Activated CD8-positive, alpha-beta memory T cell treated with anti-CD3 and anti-CD28 coated beads, Interleukin-2, amount 50 U/mL, for 4 hours (primary cell): ENCODE measurements at regions not wholly inside any gene's neighbourhood (a gene's known extent, or its start where the extent isn't known, plus 50 kb on each side); places are given as distances from the start of the nearest gene placed in this dataset.

Experiments
- DNase-seq: peaks from one replicate; pipeline ENCODE4 v3.0.0-alpha.2; 2020

DNA sequence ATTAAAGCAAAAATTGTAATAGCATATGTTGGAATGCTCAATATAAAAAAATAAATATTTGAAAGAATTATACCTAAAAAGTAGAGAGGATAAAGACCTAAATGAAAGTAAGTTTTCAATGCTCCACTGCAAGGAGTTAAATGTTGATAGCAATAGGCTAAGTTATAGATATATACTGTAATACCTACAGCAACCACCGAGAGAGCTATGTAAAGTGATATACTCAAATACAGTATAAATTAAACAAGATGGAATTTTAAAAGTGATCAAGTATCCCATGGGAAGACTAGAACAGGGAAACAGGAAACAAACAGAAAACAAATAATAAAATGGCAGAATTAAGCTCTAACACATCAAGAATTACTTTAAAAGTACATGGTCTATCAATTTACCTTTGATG is 73.9 kb downstream of the CASP3 start:
- DNase-seq, result no peak

DNA sequence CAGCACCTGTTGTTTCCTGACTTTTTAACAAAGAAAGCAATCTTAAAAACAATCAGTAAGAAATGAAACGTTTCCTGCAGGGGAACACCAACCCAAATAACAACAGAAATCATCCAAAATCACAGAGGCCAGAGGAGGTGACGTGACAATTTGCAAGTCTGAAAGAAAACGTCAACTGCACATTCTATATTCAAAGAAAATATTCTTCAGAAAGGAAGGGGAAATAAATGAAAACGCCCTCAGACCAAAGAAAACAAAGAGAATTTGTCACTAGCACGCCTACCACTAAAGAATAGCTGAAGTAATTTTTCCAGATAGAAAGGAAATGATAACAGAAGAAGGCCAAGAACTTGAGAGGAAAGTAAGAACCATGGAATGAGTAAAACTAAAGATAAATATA is 74.4 kb downstream of the CASP3 start:
- no peak for DNase-seq

DNA sequence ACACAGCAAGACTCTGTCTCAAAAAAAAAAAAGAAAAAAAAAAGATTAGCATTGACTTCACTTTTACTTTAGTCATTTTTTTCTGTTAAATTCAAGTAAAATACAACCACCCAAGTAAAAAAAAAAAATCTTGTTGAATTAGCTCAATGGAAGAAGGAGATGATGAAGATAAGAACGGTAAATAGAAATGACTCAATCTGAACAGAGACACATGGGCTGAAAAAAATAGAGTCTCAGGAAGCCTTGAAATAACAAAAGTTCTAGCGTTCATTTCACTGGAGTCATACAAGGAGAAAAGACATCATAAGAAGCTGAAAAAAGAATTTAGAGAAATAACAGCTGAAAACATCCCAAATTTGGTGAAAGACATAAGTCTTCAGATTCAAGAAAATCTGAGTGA is 75.5 kb downstream of the CASP3 start:
- DNase-seq, result no peak

DNA sequence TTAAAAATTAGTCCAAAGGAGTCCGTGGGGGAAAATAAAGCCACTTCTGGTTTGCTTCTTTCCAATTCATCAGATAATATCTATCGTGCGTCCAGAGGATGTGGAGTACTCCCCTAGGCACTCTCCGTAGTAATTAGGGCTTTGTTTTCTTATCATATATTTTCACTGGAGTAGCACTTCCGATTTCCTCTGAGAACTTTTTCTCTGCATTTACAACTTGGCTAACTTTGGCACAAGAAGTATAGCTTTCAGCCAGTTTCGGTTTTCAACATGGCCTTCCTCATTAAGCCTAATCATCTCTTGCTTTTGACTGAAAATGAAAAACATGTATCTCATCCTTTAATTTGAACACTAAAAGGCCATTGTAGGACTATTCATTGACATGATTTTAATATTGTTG is 80.5 kb downstream of the CASP3 start:
- no peak for DNase-seq

DNA sequence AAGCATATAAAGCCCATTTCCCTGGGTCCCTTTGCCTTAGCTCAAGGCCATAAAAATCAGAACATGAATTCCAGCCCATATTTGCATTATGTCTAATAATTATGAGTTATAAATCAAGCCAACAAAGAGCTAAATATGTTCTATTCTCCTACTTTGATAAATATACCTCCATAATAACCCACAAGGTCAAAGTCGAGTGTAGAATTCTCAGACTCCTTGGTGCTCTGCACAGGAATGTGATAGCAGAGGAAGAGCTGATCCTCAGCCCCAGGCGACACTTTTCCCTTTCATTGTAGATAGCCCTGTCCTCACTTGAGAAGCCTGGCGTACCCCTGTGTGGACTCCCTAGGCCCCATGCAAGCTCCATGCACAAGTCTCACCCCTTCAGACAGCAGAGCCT is 85.6 kb downstream of the CASP3 start:
- no peak for DNase-seq

DNA sequence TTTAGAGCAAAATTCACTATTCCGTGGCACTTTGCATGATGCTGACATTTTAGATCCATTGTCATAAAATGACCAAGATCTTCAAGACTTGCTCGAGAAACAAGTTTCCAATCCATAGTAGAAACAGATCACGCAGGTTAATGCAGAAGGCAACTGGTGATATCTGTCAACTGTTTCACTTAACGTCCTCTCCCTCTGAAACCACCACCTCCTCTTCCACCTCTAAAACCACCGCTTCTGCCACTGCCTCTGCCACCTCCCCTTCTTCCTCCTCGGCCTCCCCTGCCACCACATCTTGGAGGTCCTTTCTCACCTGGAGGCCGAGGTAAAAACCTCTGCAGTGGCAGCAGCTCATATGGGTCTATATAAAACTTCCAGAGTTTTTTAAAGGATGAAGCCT is 84.6 kb upstream of the IRF2 start:
- DNase-seq, result no peak

DNA sequence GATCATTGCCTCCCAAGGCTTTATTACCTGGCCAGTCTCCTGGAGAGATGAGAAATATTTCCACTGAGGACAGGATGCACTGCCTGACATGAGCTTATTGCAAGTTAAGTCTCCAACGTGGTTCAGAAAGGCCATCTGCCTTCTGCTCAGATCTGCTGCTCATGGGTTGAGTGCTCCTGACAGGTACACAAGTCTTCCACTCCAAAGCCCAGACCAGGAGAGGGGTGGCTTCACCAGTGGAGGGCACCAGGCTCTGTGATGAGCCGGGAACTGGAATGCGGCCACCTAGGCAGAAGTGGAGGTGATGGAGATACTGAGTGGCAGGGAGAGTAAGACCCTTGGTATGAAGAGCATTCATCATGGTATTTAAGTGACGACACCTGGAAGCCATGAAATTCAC is 79.5 kb upstream of the IRF2 start:
- DNase-seq, result no peak

DNA sequence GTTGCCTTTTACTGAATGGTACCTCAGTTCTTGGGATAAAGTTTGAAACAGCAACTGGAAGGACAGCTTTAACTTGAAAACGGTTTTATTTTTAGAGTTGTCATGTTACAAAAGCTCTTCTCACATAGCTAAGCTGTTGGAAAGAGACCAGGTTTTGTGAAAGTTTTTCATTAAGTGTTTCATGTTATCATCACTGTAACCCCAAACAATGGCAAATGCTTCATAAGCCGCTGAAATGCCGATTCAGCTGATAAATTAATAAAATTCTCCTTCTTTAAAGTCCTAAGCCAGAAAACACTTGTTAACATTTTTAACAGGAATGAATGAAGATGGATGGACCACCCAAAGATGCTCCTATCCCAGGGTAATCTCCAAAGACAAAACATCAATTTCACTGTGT is 76.1 kb upstream of the IRF2 start:
- DNase-seq, result no peak

DNA sequence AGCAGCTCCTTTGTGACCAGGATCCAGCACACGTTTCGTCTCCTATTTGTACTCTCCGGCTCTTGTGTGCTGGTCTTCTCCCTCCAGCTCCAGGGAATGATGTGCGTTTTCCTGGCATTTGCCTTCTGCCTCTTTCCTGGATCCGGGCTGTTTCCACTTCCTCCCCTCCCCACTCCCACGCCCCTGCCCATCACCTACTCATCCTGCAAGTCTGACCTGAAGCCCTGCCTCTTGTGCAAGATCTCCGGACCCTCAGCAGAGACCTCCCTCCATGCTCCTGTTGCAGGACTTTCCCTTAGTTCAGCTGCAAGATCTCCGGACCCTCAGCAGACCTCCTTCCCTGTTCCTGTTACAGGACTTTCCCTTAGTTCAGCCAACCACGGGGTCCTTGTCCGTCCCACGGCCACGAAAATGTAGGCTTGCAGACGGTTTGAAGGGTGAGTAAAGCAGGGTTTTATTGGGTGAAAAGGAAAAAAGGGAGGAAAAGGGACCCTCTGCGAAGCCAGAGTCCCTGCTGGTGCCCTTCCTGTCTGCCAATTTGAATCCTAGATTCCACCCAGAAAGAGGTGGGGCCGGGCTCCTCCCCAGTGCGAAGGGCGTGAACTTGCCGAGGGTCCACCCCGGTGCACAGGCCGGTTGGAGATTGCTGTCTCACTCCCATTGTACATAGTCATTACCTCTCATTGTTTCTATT is 74.4 kb upstream of the IRF2 start:
- no peak for DNase-seq

DNA sequence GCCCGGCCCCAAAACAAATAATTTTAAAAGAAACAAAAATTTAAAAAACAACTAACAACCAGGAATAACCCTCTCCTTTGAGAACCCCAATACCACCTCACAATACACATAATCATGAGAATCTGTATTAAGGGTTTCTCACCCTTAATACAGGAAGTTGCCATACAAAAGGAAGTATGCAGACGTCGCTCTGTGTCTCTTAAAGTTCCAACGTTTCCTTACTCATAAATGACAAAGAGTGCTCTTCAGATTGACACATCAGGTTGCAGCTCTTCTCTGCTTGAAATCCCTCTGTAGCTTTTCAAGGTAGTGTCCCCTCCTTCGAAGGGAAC is 73.9 kb upstream of the IRF2 start:
- no peak for DNase-seq

DNA sequence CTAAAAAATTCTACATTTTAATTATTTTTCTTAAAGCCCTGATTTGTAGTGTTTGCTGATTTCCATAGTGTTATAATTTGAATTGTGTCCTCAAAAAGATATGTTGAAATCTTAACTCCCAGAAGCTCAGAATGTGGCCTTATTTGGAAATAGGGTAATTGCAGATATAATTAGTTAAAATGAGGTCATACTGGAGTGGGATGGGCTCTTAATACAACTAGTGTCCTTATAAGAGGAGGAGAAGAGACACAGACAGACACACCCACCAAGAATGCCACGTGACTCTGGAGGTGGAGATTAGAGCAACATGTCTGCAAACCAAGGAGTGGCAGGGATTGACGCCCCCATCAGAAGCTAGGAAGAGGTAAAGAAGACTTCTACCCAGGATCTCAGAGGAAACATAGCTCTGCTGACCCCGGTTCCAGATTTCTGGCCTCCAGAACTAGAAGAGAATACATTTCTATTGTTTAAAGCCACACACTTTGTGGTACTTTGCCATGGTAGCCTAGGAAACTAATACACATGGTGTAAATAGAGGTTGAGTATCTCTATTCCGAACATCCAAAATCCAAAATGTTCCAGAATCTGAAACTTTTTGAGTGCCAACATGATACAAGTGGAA is 70.5 kb upstream of the IRF2 start:
- DNase-seq, result no peak

DNA sequence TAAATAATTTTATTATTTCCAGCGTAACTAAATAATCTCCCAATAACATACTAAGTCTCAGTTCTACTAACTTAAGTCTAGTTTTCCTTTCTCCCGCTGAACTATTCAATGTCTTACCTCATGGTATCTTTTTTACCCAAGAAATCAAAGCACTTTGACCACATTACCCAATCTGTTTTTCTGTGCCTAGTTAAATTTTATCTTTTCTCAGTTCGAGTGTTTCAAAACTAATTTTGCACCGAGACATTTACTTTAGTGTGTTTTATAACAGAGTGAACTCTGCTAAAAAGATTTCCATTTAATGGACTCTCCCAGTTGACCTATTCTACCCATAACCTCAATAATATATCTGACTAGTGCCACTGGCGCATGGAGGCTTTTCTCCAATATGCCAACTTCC is 67.6 kb upstream of the IRF2 start:
- DNase-seq, result no peak

DNA sequence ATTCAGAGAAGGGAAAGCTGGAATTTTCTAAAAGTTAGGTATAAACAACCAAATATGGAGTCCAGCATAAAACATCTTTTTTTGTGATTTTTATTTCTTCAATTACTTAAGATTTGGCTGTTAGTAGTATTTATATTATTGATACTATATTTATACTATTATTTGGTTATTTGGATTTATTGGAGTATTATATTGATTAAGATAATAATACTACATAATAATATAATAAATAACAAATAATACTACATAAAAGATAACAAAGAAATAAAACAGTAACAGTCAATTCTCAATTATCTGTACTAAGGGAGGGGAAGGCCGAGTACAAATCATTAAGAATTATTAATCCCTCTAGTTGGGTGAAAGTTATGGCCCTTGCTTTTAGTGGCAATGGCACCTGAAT is 66.0 kb upstream of the IRF2 start:
- no peak for DNase-seq

DNA sequence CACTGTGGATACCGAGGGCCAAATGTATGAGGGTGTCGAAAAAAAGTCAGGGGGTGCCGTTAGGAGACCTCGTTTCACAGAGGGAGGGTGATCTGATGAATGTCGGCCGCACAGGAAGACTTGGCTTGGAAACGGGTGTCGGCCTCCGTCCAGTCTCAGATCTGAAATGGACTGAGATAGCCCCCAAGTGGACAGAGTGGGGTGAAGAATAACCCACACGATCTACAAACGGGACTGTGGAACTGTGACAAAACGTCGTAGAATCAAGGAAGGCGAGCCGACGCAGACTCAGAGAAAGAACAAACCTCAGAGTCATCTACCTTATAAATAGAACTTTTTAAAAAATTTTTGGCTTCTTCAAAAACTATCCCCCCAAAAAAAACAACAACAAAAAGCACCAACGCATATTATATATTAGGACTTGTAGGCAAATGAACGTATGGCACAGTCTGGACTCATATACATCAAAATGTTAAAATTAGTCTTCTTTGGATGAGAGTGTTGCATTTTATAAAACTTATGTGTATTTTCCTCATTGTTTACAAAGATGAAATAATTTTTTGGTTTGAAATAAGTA is 63.8 kb upstream of the IRF2 start:
- peak; percentile 49 for DNase-seq

DNA sequence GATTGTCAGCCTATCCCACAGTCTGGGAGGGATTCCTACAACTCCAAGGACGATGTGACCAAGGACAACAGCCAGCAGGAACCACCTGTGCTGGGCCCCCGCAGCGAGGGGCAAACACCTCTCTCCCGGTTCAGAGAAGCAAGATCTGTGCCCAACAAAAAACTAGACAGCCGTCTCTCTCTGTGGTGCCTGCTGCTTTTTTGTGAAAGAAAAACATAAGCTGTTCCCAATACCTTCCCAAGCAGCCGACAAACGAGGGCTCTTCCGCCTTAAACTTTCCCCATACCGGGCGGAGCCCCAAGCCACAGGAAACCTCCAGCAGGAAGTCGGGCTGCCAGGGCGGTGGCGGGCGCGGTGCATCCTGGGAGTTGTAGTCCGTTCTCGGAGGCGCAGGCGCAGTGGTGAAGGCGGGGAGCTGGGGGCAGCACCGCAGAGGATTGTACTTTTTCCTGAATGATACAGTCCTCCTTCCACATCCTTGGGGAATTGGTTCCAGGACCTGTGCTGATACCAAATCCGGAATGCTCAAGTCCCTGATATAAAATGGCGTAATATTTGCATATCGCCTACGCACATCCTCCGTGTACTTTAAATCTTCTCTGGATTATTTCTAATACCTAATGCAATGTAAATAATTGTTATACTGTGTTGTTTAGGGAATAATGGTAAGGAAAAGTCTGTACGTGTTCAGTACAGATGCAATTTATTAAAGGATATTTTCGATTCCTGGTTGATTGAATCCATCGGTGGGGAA is 63.1 kb upstream of the IRF2 start:
- DNase-seq, result peak; percentile 93

DNA sequence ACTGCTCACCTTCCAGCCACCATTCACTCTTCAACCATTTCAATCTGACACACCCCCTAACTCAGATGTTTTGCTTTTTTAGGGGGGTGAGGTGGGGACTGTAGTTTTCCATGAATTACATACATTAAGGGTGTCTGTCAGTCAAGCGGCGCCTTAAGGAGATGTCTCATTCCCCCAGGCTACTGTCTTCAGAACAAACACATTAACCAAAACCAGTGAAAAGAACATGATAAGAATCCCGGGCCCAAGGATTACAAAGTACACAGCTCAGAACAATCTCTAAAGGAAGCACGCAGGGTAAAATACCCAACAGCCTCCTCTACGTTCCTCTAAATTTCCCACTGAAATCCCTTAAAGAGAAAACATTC is 62.5 kb upstream of the IRF2 start:
- no peak for DNase-seq

DNA sequence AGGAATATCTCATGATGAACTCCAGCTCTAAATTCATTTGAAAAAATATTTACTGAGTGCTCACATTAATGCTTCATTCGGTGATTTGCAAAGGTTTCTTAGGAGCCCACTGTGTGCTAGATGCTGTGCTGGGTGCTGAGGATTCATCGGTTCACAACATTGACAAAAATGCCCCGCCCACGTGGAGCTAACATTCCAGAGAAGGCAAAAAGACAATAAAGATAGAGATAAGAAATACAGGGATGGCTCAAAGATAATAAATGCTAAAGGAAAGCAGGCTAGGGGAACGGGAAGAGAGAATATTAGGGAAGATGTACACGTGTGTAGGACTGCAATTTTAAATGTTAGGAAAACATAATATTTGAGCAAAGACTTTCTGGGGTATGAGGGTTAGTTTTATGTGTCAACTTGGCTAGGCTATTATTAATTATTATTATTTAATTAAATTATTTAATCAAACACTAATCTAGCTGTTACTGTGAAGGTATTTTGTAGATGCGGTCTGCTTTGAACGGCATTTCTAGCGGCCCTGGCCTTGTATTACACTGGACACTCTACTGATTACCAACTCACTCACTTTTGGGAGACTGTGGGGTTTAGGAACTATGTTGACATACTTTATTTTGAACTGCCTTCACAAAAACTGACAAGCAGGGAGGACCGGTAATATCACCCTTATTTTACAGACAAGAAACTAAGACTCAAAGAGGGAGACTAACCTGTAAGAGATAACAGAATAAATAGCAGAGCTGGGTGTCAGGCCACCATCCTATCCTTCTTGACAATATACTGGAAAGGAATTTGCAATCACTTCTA is 61.9 kb upstream of the IRF2 start:
- no peak for DNase-seq

DNA sequence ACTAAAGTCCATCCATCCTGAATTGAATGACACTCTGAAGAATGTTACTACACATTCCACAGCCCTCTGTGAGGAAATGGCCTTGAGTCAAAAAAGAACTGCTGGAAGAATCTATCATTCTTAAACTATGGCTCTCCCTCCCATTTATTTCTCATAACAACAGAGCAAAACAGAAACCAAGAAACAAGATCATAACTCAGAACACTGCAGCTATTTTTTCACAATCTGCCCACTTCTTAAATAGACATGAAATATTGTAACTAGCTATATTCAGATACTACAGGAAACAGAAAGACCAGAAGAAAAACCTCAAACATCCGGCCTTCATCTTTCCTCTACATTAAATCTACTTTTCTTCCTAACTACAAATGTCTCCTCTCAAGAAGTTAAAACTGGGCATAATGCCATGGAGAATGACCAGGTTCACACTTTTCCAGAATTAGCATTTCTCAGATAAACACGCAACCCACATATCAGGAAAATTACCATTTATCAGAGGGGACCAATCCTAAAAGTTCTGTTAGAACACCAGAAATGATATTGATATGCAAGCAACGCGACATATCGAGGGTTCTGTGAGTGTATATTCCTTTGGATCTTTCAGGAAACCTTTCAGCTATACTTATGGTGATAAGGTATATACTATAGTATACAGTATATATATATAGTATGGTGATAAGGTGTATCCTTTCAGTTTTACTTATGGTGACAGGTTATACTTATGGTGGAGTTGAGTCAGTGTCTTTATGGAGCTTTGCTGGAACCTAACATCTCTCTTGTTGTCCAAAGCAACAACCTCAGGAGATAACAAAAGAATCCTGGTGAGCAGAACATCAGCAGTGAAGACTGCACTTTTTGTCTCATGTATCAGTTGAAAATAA is 60.4 kb upstream of the IRF2 start:
- no peak for DNase-seq

DNA sequence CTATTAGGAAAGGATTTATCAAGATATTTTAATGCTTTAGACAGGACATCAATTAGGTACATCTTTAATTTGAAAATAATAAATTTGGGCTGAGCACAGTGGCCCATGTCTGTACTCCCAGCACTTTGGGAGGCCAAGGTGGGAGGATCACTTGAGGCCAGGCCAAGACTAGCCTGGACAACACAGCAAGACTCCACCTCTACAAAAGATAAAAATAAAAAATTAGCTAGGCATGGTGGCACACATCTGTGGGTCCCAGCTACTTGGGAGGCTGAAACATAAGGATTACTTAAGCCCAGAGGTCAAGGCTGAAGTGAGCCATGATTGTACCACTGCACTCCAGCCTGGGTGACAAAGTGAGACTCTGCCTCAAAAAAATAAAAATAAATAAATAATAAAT is 59.6 kb upstream of the IRF2 start:
- no peak for DNase-seq

DNA sequence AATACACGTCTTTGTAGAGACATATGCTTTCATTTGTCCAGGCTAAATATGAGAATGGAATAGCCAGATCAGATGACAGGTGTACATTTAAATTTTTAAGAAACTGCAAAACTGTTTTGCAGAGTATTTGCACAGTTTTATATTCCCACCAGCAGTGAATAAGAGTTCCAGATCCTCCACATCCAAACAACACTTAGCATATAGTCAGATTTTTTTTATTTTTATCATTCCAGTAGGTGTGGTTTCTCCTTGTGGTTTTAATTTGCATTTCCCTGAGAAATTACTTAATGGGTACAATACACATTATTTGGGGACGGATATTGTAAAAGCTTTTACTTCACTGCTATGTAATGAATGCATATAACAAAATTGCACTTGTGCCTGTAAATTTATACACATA is 56.7 kb upstream of the IRF2 start:
- no peak for DNase-seq

DNA sequence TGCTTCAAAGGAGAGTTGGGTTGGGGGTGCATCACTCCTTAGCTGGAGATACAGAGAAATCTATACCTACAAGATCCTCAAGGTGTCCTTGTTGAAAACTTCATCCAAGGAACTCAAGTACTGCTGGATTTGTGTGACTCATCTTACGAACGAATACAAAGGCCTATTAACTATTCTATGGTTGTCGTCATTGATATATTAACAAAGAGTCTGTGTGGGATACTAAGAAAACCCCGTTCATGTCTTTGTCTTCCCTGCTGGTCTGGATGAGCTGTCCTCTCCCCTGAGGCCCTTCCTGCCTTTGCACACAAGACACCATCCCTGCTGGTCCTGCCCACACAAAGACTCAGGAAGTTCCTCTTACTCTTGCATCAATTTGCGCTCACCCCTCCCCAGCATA is 54.9 kb upstream of the IRF2 start:
- no peak for DNase-seq

DNA sequence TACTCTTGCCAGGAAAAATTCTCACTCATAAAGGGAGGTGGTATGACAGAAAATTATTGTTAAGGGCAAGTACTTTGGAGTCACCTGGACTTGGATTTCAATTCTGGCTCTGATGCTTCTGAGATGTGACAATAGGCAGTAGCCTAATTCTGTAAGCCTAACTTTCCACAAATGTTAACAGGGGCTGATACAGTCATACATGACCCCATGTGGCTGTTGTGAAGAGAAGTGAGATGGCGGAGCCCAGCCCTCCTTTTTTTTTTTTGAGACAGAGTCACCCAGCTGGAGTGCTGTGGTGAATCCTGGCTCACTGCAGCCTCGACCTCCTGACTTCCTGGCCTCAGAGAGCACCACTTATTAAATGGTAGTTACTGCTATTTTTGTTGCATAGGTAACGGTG is 54.4 kb upstream of the IRF2 start:
- no peak for DNase-seq
